KMS-11 (cell line): ENCODE measurements at regions not wholly inside any gene's neighbourhood (a gene's known extent, or its start where the extent isn't known, plus 50 kb on each side); places are given as distances from the start of the nearest gene placed in this dataset.

Source experiments
- H2AFZ ChIP-seq: fragments of 200-600 bp; sonication (generic); 2 replicates; pipeline ENCODE4 v1.6.1; 2016; ENCODE audit warnings: antibody characterized with exemption, mixed run types, low read depth
- H3K27ac ChIP-seq: fragments of 200-600 bp; sonication (generic); 2 replicates; pipeline ENCODE4 v1.6.1; 2016; ENCODE audit warnings: mild to moderate bottlenecking, mixed run types
- H3K27me3 ChIP-seq: fragments of 200-600 bp; sonication (generic); 2 replicates; pipeline ENCODE4 v1.6.1; 2017; ENCODE audit warnings: mild to moderate bottlenecking, low read depth, mixed run types, moderate library complexity; ENCODE audit not compliant: insufficient read depth
- H3K36me3 ChIP-seq: fragments of 200-600 bp; sonication (generic); 2 replicates; pipeline ENCODE4 v1.6.1; 2017; ENCODE audit warnings: mild to moderate bottlenecking, mixed run types; ENCODE audit not compliant: insufficient read depth
- H3K4me1 ChIP-seq: fragments of 200-600 bp; sonication (generic); 2 replicates; pipeline ENCODE4 v1.6.1; 2016; ENCODE audit warnings: mild to moderate bottlenecking, low read depth, mixed run types; ENCODE audit not compliant: poor library complexity, severe bottlenecking
- H3K4me2 ChIP-seq: fragments of 200-600 bp; sonication (generic); 2 replicates; pipeline ENCODE4 v1.7.0; 2016; ENCODE audit warnings: mild to moderate bottlenecking, mixed run types
- H3K4me3 ChIP-seq: fragments of 200-600 bp; sonication (generic); IDR thresholded peaks from 2 replicates; pipeline ENCODE4 v1.6.1; 2017; ENCODE audit warnings: low read depth, low read length, mixed read lengths; ENCODE audit not compliant: insufficient read depth
- H3K79me2 ChIP-seq: fragments of 200-600 bp; sonication (generic); 2 replicates; pipeline ENCODE4 v1.6.1; 2016; ENCODE audit warnings: low read depth, mixed run types; ENCODE audit not compliant: insufficient read depth
- H3K9ac ChIP-seq: fragments of 200-600 bp; sonication (generic); 2 replicates; pipeline ENCODE4 v1.6.1; 2016; ENCODE audit warnings: mild to moderate bottlenecking, mixed run types
- H4K20me1 ChIP-seq: fragments of 200-600 bp; sonication (generic); 2 replicates; pipeline ENCODE4 v1.6.1; 2016; ENCODE audit warnings: mild to moderate bottlenecking, mixed run types; ENCODE audit not compliant: insufficient read depth
- TF ChIP-seq, protein P1 (sequence below): fragments of 200-600 bp; sonication (generic); conservative IDR thresholded peaks from 2 replicates; pipeline ENCODE4 v1.6.1; 2017; ENCODE audit warnings: low read depth, mild to moderate bottlenecking, antibody characterized with exemption, low read length, moderate library complexity, mixed read lengths

DNA sequence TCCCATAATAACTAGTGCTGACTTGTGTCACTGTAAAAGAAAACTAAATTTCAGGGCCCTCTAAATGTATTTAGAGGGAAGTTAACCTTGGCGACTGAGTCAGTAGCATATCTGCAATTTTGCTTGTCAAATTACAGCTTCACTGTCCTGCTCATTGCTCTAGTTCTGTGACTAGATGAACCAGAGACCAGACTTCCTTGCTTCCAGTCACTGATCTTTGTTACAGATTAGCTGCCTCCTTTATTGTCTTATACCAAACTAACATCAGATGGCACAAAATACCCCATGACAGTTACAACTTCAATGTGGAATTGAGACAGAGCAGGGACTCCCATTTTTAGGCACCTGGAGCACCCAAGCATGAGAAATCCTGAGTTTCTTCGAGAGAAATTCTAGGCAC is 79.9 kb upstream of the POM121L12 start:
- Histone ChIP-seq H3K27ac (no peak overlapping the region), H2AFZ (no peak overlapping the region)

DNA sequence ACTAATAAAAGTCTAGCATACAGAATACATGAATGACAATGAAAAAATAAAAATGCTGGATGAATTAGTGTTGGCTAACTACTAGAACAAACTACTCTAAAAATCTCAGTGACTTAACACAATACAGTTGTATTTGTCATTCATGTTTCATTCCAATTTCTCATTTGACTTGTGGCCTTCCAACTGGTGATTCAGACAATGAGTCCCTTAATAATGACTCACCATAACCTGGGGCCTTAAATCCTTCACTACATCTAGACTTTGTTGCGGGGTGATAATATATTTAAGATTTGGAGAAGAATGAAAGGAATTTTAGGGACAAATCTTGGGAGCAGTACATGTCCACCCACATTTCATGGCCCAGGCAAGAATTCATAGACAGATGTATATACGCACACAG is 90.5 kb upstream of the POM121L12 start:
- TF ChIP-seq, protein P1, sequence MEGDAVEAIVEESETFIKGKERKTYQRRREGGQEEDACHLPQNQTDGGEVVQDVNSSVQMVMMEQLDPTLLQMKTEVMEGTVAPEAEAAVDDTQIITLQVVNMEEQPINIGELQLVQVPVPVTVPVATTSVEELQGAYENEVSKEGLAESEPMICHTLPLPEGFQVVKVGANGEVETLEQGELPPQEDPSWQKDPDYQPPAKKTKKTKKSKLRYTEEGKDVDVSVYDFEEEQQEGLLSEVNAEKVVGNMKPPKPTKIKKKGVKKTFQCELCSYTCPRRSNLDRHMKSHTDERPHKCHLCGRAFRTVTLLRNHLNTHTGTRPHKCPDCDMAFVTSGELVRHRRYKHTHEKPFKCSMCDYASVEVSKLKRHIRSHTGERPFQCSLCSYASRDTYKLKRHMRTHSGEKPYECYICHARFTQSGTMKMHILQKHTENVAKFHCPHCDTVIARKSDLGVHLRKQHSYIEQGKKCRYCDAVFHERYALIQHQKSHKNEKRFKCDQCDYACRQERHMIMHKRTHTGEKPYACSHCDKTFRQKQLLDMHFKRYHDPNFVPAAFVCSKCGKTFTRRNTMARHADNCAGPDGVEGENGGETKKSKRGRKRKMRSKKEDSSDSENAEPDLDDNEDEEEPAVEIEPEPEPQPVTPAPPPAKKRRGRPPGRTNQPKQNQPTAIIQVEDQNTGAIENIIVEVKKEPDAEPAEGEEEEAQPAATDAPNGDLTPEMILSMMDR = no peak

More for the DNA sequence above, 79.9 kb upstream of the POM121L12 start:
- no peaks in the 10 kb centered on the region for H3K27me3 ChIP-seq
- H4K20me1 ChIP-seq = no peaks in the 10 kb centered on the region
- H3K4me2 ChIP-seq = no peak overlapping the region
- H3K4me3 ChIP-seq = no peak overlapping the region
- H3K4me1 ChIP-seq = no peaks in the 10 kb centered on the region
- H3K79me2 ChIP-seq = no peaks in the 10 kb centered on the region
- no peak overlapping the region for H3K9ac ChIP-seq
- TF ChIP-seq, protein P1 = no peak
- H3K36me3 ChIP-seq = no peaks in the 10 kb centered on the region

DNA sequence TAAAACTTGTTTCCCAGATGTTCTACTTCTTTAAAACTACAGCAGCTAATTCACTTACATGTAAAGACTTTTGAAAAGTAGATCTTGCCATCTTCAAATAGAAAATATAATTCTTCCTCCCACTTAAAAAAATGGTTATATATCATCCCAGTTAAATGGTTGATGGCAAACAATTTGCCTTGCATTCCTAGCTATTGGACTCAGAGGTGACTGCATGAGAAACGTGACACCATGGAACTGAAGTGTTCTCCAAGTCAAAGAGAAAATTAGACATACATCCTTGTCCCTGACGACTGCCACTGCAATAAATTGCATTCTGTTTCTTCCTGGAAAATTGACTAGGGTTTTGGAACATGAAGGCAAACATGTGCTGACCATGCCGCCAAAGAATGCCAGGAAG is 95.0 kb upstream of the POM121L12 start:
- Histone ChIP-seq H3K4me1 (no peaks in the 10 kb centered on the region), H3K27me3 (no peaks in the 10 kb centered on the region), H4K20me1 (no peaks in the 10 kb centered on the region), H3K79me2 (no peaks in the 10 kb centered on the region), H3K9ac (no peak overlapping the region), H3K4me2 (no peak overlapping the region), H3K36me3 (no peaks in the 10 kb centered on the region; the same call in 1 of the 2 replicates), H3K4me3 (no peak overlapping the region), H2AFZ (no peak overlapping the region), H3K27ac (no peak overlapping the region)
- TF ChIP-seq, protein P1 = no peak

More for the DNA sequence above, 90.5 kb upstream of the POM121L12 start:
- Histone ChIP-seq H3K9ac (no peak overlapping the region), H3K4me1 (no peaks in the 10 kb centered on the region), H3K79me2 (no peaks in the 10 kb centered on the region), H4K20me1 (no peaks in the 10 kb centered on the region), H3K4me2 (no peak overlapping the region), H3K27me3 (no peaks in the 10 kb centered on the region), H3K27ac (no peak overlapping the region), H3K36me3 (no peaks in the 10 kb centered on the region; the same call in 1 of the 2 replicates), H2AFZ (no peak overlapping the region), H3K4me3 (no peak overlapping the region)

DNA sequence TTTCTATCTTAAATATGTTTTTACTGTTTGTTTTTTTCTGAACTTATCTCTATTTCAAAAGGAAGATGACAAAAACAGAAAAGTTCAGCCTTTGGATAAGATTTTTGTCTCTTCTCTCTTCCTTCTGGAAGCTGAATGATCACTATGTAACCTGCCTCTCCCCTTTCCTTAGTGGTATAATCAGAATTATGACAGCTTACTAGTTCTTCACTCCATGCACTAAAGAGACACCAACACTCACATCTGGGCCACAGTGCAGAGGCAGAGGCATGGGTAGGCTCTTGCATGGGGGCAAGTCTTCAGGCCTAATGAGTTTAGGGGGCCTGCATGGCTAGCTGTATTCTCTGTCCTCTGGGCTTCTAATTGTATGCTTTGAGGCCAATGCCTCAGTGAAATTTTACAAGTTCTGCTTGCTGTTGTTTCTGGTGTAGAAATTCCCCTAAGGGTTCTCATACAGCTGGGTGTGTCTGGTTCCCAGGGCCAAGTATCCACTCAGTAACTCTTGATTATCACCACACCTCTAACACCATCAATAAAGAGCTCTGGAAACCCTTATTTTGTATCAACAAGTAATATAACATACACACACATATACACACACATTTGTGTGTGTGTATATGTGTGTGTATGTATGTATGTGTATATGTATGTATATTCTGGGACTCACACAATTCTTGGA is 96.8 kb upstream of the POM121L12 start:
- no peaks in the 10 kb centered on the region for H4K20me1 ChIP-seq
- H3K27ac ChIP-seq = no peak overlapping the region
- H3K36me3 ChIP-seq = no peaks in the 10 kb centered on the region
- no peak overlapping the region for H2AFZ ChIP-seq
- no peak overlapping the region for H3K4me3 ChIP-seq
- no peak overlapping the region for H3K4me2 ChIP-seq
- no peaks in the 10 kb centered on the region for H3K79me2 ChIP-seq
- H3K4me1 ChIP-seq = no peaks in the 10 kb centered on the region
- no peak overlapping the region for H3K9ac ChIP-seq
- TF ChIP-seq, protein P1 = no peak
- no peaks in the 10 kb centered on the region for H3K27me3 ChIP-seq
